Astrocyte (in vitro differentiated cells and primary cell): ENCODE measurements at regions not wholly inside any gene's neighbourhood (a gene's known extent, or its start where the extent isn't known, plus 50 kb on each side); places are given as distances from the start of the nearest gene placed in this dataset.

Source experiments
- CTCF ChIP-seq: IDR thresholded peaks from 2 replicates; pipeline ENCODE4 v1.5.1; 2011; ENCODE audit warnings: low read depth, mild to moderate bottlenecking, inconsistent platforms, low read length, moderate library complexity; ENCODE audit not compliant: insufficient read depth
- EZH2 ChIP-seq: IDR thresholded peaks from 2 replicates; pipeline ENCODE4 v1.6.1; 2012; ENCODE audit warnings: mild to moderate bottlenecking, low read length, inconsistent platforms; ENCODE audit not compliant: insufficient read depth

- no peak for TF ChIP-seq CTCF
- TF ChIP-seq EZH2 = no peak
Measured at GRCh38 chr5:74231697-74232096, 408.8 kb downstream of the ENC1 start.
